Endothelial cell of umbilical vein (primary cell): ENCODE measurements at regions not wholly inside any gene's neighbourhood (a gene's known extent, or its start where the extent isn't known, plus 50 kb on each side); places are given as distances from the start of the nearest gene placed in this dataset.

Source experiments
- BruUV-seq: library from RNA; stranded (reverse); fragments of 400-500 nt; replicated peaks from 2 replicates; lab custom pipeline; 2021; lab: Mats Ljungman, UMichigan
- CTCF ChIA-PET: fragments of 300-600, 350-600 bp; sonication (Branson Sonifier 250); formaldehyde crosslinking; loops from one replicate; lab custom pipeline; 2021; ENCODE audit warnings: antibody characterized with exemption, inconsistent platforms; lab: Charles Lee
- POLR2A ChIA-PET: fragments of 300-600, 350-600 bp; sonication (Branson Sonifier 250); formaldehyde crosslinking; loops from one replicate; lab custom pipeline; 2021; ENCODE audit warnings: antibody characterized with exemption, inconsistent platforms; lab: Charles Lee
- DNase-seq: peaks from one replicate; pipeline ENCODE4 v3.0.0-alpha.2; 2011; ENCODE audit warnings: low read depth, low spot score
- FAIRE-seq: peaks from 2 replicates; lab custom pipeline; 2011; peaks lifted over from hg19 to GRCh38; lab: Jason Lieb, UNC
- H2AFZ ChIP-seq: 2 replicates; pipeline ENCODE4 v1.6.0; 2012; ENCODE audit warnings: low read depth, low read length, control low read depth, inconsistent platforms
- H3K27ac ChIP-seq: 2 replicates; pipeline ENCODE4 v1.5.1; 2011; ENCODE audit warnings: low read depth, mild to moderate bottlenecking, control low read depth, low read length, moderate library complexity; ENCODE audit not compliant: insufficient read depth
- H3K27me3 ChIP-seq, 2 experiments: 2 replicates each; pipeline versions ENCODE4 v1.6.0 to v1.6.1; 2011; ENCODE audit warnings: low read length in 2 of 2, mixed read lengths in 1 of 2; ENCODE audit not compliant: control insufficient read depth in 2 of 2, insufficient read depth in 2 of 2
- H3K36me3 ChIP-seq, 2 experiments: 2 replicates in 1 of 2; 3 replicates in 1 of 2; pipeline ENCODE4 v1.5.1; 2011; ENCODE audit warnings: low read length in 2 of 2, mild to moderate bottlenecking in 1 of 2, moderate library complexity in 1 of 2; ENCODE audit not compliant: control insufficient read depth in 2 of 2, insufficient read depth in 2 of 2; ENCODE audit errors: extremely low read depth in 1 of 2
- H3K4me1 ChIP-seq: 3 replicates; pipeline ENCODE4 v1.5.1; 2011; ENCODE audit warnings: mild to moderate bottlenecking, low read length; ENCODE audit not compliant: control insufficient read depth, insufficient read depth; ENCODE audit errors: extremely low read depth
- H3K4me2 ChIP-seq: 2 replicates; pipeline ENCODE4 v1.6.1; 2011; ENCODE audit warnings: low read length, control low read depth, mixed read lengths; ENCODE audit not compliant: insufficient read depth
- H3K4me3 ChIP-seq, 3 experiments: fragments of 200-600 bp in 1 of 3; sonication (generic), shearing (Covaris generic) in 1 of 3; replicated peaks in 1 of 3; 2 replicates each; pipeline ENCODE4 v1.5.1; 2011 to 2016; ENCODE audit warnings: control low read depth in 3 of 3, low read length in 3 of 3, mild to moderate bottlenecking in 2 of 3, inconsistent platforms in 1 of 3, low read depth in 1 of 3, moderate library complexity in 1 of 3; ENCODE audit not compliant: insufficient read depth in 1 of 3
- H3K79me2 ChIP-seq: 2 replicates; pipeline ENCODE4 v1.6.0; 2012; ENCODE audit warnings: low read length, inconsistent platforms; ENCODE audit not compliant: control insufficient read depth, insufficient read depth
- H3K9ac ChIP-seq: replicated peaks from 2 replicates; pipeline ENCODE3; 2011; ENCODE audit warnings: low read length, control low read depth; ENCODE audit not compliant: insufficient read depth; ENCODE audit errors: extremely low read depth
- H3K9me1 ChIP-seq: replicated peaks from 3 replicates; pipeline ENCODE4 v1.6.0; 2011; ENCODE audit warnings: mild to moderate bottlenecking, low read length; ENCODE audit not compliant: control insufficient read depth, insufficient read depth; ENCODE audit errors: extremely low read depth
- H3K9me3 ChIP-seq: replicated peaks from 2 replicates; pipeline ENCODE4 v1.5.1; 2012; ENCODE audit warnings: low read length, inconsistent platforms; ENCODE audit not compliant: control insufficient read depth, insufficient read depth
- H4K20me1 ChIP-seq: replicated peaks from 2 replicates; pipeline ENCODE3; 2011; ENCODE audit warnings: mild to moderate bottlenecking, low read length; ENCODE audit not compliant: control insufficient read depth, insufficient read depth; ENCODE audit errors: extremely low read depth
- EZH2 ChIP-seq: IDR thresholded peaks from 2 replicates; pipeline ENCODE4 v1.6.1; 2012; ENCODE audit warnings: borderline replicate concordance, low read depth, mild to moderate bottlenecking, moderate library complexity, low read length, inconsistent platforms; ENCODE audit not compliant: severe bottlenecking
- FOS ChIP-seq: IDR thresholded peaks from 2 replicates; pipeline ENCODE4 v1.6.1; 2011; ENCODE audit warnings: mild to moderate bottlenecking, low read length, moderate library complexity, borderline replicate concordance; ENCODE audit not compliant: insufficient read depth
- GATA2 ChIP-seq: IDR thresholded peaks from 2 replicates; pipeline ENCODE4 v1.7.0; 2011; ENCODE audit warnings: low read depth, mild to moderate bottlenecking, moderate library complexity, mixed read lengths, low read length; ENCODE audit not compliant: insufficient read length, insufficient read depth
- JUN ChIP-seq: IDR thresholded peaks from 2 replicates; pipeline ENCODE4 v1.6.1; 2011; ENCODE audit warnings: borderline replicate concordance, low read depth; ENCODE audit not compliant: insufficient read length, insufficient read depth
- MYC ChIP-seq: IDR thresholded peaks from one replicate; pipeline ENCODE4 v1.6.1; 2011; ENCODE audit warnings: mild to moderate bottlenecking, low read depth, low read length
- POLR2A ChIP-seq: IDR thresholded peaks from 2 replicates; pipeline ENCODE4 v1.6.1; 2012; ENCODE audit warnings: low read depth, mild to moderate bottlenecking, control low read depth, low read length
- POLR2AphosphoS5 ChIP-seq: IDR thresholded peaks from 2 replicates; pipeline ENCODE4 v1.6.1; 2012; ENCODE audit warnings: low read depth, mild to moderate bottlenecking, control low read depth, low read length, moderate library complexity; ENCODE audit not compliant: insufficient read depth
- dilution Hi-C: fragments of 300-500 bp; cut with MboI; formaldehyde crosslinking; loops from one replicate; pipeline ENCODE4 v1.15.0; 2019; ENCODE audit warnings: low sequenced_read_pairs; ENCODE audit not compliant: extremely low pct_ligation_motif_present
- intact Hi-C: fragments of 100-400 bp; cut with micrococcal nuclease; formaldehyde crosslinking; loops from one replicate; pipeline ENCODE4 v1.10.0; 2022
- TF ChIP-seq, protein P1 (sequence below), 2 donors: IDR thresholded peaks; 1 replicate in 1 of 2; 2 replicates in 1 of 2; pipeline ENCODE4 v1.5.1; 2011; ENCODE audit warnings: low read length in 2 of 2, mild to moderate bottlenecking in 2 of 2, moderate library complexity in 2 of 2, control low read depth in 1 of 2, inconsistent platforms in 1 of 2, low read depth in 1 of 2; ENCODE audit not compliant: insufficient read depth in 1 of 2; ENCODE audit errors: extremely low read depth in 1 of 2
- TF ChIP-seq, protein P2 (sequence below): IDR thresholded peaks from 2 replicates; pipeline ENCODE4 v1.6.1; 2011; ENCODE audit not compliant: insufficient read depth, insufficient read length

DNA sequence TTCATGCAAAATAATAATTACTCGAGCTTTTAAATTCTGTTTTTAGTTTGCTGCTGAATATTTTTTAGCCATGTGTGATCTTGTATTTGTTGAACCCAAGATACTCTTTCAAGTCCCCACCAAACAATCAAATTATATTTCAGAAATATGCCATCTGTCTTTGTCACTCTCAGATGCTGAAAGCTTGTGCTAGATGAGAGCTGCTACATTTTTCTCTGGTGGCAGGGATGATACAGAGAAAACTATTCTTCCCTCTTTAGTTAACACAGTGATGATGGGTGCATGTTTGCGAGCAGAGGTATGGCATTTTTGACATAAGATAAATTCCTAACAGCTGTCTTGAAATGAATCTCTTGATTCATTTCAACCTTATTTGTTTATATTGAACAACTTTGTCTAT, 100.6 kb upstream of the NPHP3 start:
- CTCF ChIA-PET, result no interaction called here
- no peak overlapping the region for H3K4me3 ChIP-seq

More for the DNA sequence above, 100.6 kb upstream of the NPHP3 start:
- no peak for TF ChIP-seq POLR2AphosphoS5
- no peak for TF ChIP-seq GATA2
- TF ChIP-seq, protein P1, sequence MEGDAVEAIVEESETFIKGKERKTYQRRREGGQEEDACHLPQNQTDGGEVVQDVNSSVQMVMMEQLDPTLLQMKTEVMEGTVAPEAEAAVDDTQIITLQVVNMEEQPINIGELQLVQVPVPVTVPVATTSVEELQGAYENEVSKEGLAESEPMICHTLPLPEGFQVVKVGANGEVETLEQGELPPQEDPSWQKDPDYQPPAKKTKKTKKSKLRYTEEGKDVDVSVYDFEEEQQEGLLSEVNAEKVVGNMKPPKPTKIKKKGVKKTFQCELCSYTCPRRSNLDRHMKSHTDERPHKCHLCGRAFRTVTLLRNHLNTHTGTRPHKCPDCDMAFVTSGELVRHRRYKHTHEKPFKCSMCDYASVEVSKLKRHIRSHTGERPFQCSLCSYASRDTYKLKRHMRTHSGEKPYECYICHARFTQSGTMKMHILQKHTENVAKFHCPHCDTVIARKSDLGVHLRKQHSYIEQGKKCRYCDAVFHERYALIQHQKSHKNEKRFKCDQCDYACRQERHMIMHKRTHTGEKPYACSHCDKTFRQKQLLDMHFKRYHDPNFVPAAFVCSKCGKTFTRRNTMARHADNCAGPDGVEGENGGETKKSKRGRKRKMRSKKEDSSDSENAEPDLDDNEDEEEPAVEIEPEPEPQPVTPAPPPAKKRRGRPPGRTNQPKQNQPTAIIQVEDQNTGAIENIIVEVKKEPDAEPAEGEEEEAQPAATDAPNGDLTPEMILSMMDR (IDR thresholded peaks at IDR 0.05; ENCODE audit: extremely low read depth in 1 of 2, insufficient read depth in 1 of 2, low read depth in 1 of 2, low read length in 2 of 2), result no peak
- TF ChIP-seq EZH2, result no peak
- TF ChIP-seq, protein P2, sequence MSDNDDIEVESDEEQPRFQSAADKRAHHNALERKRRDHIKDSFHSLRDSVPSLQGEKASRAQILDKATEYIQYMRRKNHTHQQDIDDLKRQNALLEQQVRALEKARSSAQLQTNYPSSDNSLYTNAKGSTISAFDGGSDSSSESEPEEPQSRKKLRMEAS, result no peak
- no peak for TF ChIP-seq MYC
- TF ChIP-seq FOS, result no peak
- no peak for TF ChIP-seq JUN
- TF ChIP-seq POLR2A, result no peak
- no peaks in the 10 kb centered on the region for H3K36me3 ChIP-seq
- H3K4me2 ChIP-seq, result no peak overlapping the region
- no peaks in the 10 kb centered on the region for H3K27me3 ChIP-seq
- H3K9ac ChIP-seq, result no peak overlapping the region
- FAIRE-seq, result no peak
- dilution Hi-C loops, result no loop called here
- no peak for DNase-seq
- no peaks in the 10 kb centered on the region for H3K9me1 ChIP-seq
- no peak overlapping the region for H2AFZ ChIP-seq
- H3K9me3 ChIP-seq, result no peaks in the 10 kb centered on the region
- no peak overlapping the region for H3K27ac ChIP-seq
- H3K4me1 ChIP-seq, result no peaks in the 10 kb centered on the region
- H4K20me1 ChIP-seq, result no peaks in the 10 kb centered on the region
- no TSS peak for BruUV-seq
- no peaks in the 10 kb centered on the region for H3K79me2 ChIP-seq
- intact Hi-C loops, result no loop called here
- POLR2A ChIA-PET, result no interaction called here
